MM.1S (cell line): ENCODE measurements at regions not wholly inside any gene's neighbourhood (a gene's known extent, or its start where the extent isn't known, plus 50 kb on each side); places are given as distances from the start of the nearest gene placed in this dataset.

Source experiments
- DNase-seq: peaks from one replicate; pipeline ENCODE4 v3.0.0-alpha.2; 2015
- H2AFZ ChIP-seq: fragments of 300-600 bp; sonication (generic); 2 replicates; pipeline ENCODE4 v1.6.0; 2016; ENCODE audit warnings: antibody characterized with exemption, low read length
- H3F3A ChIP-seq: fragments of 300-600 bp; sonication (generic); 2 replicates; pipeline ENCODE4 v1.6.1; 2016; ENCODE audit warnings: mild to moderate bottlenecking, antibody characterized with exemption, low read length, moderate library complexity, mixed read lengths; ENCODE audit not compliant: insufficient read depth
- H3K27ac ChIP-seq: fragments of 300-600 bp; sonication (generic); 2 replicates; pipeline ENCODE4 v1.5.1; 2016; ENCODE audit warnings: mild to moderate bottlenecking, low read length
- H3K27me3 ChIP-seq: fragments of 300-600 bp; sonication (generic); replicated peaks from 2 replicates; pipeline ENCODE4 v1.6.0; 2016; ENCODE audit warnings: low read length; ENCODE audit not compliant: insufficient read depth
- H3K36me3 ChIP-seq: fragments of 300-600 bp; sonication (generic); replicated peaks from 2 replicates; pipeline ENCODE4 v1.6.1; 2016; ENCODE audit warnings: mild to moderate bottlenecking, low read length, mixed read lengths; ENCODE audit not compliant: insufficient read depth
- H3K4me1 ChIP-seq: fragments of 300-600 bp; sonication (generic); 2 replicates; pipeline ENCODE4 v1.6.1; 2016; ENCODE audit warnings: low read length, mixed read lengths
- H3K4me2 ChIP-seq: fragments of 300-600 bp; sonication (generic); 2 replicates; pipeline ENCODE4 v1.6.0; 2016; ENCODE audit warnings: low read depth, low read length
- H3K4me3 ChIP-seq: fragments of 300-600 bp; sonication (generic); 2 replicates; pipeline ENCODE4 v1.5.1; 2016; ENCODE audit warnings: low read length, mixed read lengths
- H3K79me2 ChIP-seq: fragments of 300-600 bp; sonication (generic); 2 replicates; pipeline ENCODE4 v1.6.1; 2016; ENCODE audit warnings: mixed run types, low read length, mixed read lengths
- H3K9ac ChIP-seq: fragments of 300-600 bp; sonication (generic); 2 replicates; pipeline ENCODE4 v1.6.1; 2016; ENCODE audit warnings: low read length, mixed read lengths
- H3K9me2 ChIP-seq: fragments of 300-600 bp; sonication (generic); replicated peaks from 2 replicates; pipeline ENCODE4 v1.6.1; 2016; ENCODE audit warnings: mild to moderate bottlenecking, low read length, mixed read lengths; ENCODE audit not compliant: insufficient read depth
- H3K9me3 ChIP-seq: fragments of 300-600 bp; sonication (generic); replicated peaks from 2 replicates; pipeline ENCODE4 v1.6.1; 2016; ENCODE audit warnings: mild to moderate bottlenecking, low read length, mixed read lengths; ENCODE audit not compliant: insufficient read depth
- H4K20me1 ChIP-seq: fragments of 300-600 bp; sonication (generic); 2 replicates; pipeline ENCODE4 v1.6.1; 2016; ENCODE audit warnings: mild to moderate bottlenecking, low read length, moderate library complexity, mixed read lengths; ENCODE audit not compliant: insufficient read depth
- EZH2 ChIP-seq: fragments of 300-600 bp; sonication (generic); optimal IDR thresholded peaks from 2 replicates; pipeline ENCODE3; 2017; ENCODE audit warnings: low read depth, mild to moderate bottlenecking, antibody characterized with exemption, low read length, mixed read lengths
- EZH2phosphoT487 ChIP-seq: fragments of 300-600 bp; sonication (generic); IDR thresholded peaks from 2 replicates; pipeline ENCODE4 v1.6.1; 2018; ENCODE audit warnings: antibody characterized with exemption, low read length
- TF ChIP-seq, protein P1 (sequence below): fragments of 300-600 bp; sonication (generic); IDR thresholded peaks from 2 replicates; pipeline ENCODE4 v1.5.1; 2016; ENCODE audit warnings: antibody characterized with exemption, low read length, mixed read lengths

DNA sequence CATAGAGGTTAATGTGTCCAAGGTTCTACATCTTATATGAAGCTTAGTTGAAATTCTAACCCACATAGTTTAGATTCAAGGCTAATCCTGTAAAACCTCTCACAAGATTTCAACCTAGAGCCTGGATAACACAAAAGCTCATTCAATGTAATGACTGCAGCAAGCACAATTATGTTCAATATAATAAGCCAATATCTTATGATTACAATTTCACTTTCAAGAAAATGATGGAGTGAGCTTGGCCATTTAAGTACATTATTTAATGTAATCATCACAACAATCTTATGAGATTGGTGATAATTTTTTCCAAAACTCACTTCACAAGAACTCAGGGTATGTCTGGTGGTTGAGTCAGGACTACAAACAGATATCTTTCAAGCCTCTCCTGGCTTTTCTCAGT is 1140.8 kb upstream of the WWC1 start:
- no peaks in the 10 kb centered on the region for H3K36me3 ChIP-seq
- no peak overlapping the region for H2AFZ ChIP-seq
- H3K27ac ChIP-seq: no peak overlapping the region
- H3K4me1 ChIP-seq: no peaks in the 10 kb centered on the region
- H3K9ac ChIP-seq: no peak overlapping the region
- no peaks in the 10 kb centered on the region for H3K79me2 ChIP-seq
- H3K27me3 ChIP-seq: no peaks in the 10 kb centered on the region
- no peak for TF ChIP-seq EZH2phosphoT487
- TF ChIP-seq, protein P1, sequence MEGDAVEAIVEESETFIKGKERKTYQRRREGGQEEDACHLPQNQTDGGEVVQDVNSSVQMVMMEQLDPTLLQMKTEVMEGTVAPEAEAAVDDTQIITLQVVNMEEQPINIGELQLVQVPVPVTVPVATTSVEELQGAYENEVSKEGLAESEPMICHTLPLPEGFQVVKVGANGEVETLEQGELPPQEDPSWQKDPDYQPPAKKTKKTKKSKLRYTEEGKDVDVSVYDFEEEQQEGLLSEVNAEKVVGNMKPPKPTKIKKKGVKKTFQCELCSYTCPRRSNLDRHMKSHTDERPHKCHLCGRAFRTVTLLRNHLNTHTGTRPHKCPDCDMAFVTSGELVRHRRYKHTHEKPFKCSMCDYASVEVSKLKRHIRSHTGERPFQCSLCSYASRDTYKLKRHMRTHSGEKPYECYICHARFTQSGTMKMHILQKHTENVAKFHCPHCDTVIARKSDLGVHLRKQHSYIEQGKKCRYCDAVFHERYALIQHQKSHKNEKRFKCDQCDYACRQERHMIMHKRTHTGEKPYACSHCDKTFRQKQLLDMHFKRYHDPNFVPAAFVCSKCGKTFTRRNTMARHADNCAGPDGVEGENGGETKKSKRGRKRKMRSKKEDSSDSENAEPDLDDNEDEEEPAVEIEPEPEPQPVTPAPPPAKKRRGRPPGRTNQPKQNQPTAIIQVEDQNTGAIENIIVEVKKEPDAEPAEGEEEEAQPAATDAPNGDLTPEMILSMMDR: no peak
- no peak for TF ChIP-seq EZH2
- H3K4me3 ChIP-seq: no peak overlapping the region
- H3K9me3 ChIP-seq: no peaks in the 10 kb centered on the region
- no peaks in the 10 kb centered on the region for H3K9me2 ChIP-seq
- H3K4me2 ChIP-seq: no peak overlapping the region
- H4K20me1 ChIP-seq: no peaks in the 10 kb centered on the region
- no peaks in the 10 kb centered on the region for H3F3A ChIP-seq
- no peak for DNase-seq

DNA sequence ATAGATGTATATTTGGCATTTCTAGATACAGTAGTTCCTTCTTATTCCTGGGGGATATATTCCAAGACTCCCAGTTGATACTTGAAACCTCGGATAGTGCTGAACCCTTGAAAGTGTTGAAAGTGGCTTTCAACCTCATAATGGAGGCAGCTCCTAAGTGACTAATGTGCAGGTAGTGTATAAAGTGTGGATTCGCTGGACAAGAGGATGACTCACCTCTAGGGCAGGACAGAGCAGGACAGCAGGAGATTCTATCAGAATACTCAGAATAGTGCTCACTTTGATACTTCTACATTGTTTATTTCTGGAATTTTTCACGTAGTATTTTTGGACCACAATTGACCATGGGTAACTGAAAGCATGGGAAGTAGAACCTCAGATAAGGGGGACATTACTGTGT is 1138.9 kb upstream of the WWC1 start:
- Histone ChIP-seq H3K36me3 (no peaks in the 10 kb centered on the region), H4K20me1 (no peaks in the 10 kb centered on the region), H3K4me3 (no peak overlapping the region), H3K79me2 (no peaks in the 10 kb centered on the region), H3K9ac (no peak overlapping the region), H3F3A (no peaks in the 10 kb centered on the region), H3K27ac (no peak overlapping the region), H3K4me1 (no peaks in the 10 kb centered on the region), H3K27me3 (no peaks in the 10 kb centered on the region), H3K4me2 (no peak overlapping the region), H3K9me2 (no peaks in the 10 kb centered on the region), H2AFZ (no peak overlapping the region), H3K9me3 (no peaks in the 10 kb centered on the region)
- no peak for TF ChIP-seq EZH2
- no peak for TF ChIP-seq EZH2phosphoT487
- TF ChIP-seq, protein P1: no peak
- DNase-seq: no peak

DNA sequence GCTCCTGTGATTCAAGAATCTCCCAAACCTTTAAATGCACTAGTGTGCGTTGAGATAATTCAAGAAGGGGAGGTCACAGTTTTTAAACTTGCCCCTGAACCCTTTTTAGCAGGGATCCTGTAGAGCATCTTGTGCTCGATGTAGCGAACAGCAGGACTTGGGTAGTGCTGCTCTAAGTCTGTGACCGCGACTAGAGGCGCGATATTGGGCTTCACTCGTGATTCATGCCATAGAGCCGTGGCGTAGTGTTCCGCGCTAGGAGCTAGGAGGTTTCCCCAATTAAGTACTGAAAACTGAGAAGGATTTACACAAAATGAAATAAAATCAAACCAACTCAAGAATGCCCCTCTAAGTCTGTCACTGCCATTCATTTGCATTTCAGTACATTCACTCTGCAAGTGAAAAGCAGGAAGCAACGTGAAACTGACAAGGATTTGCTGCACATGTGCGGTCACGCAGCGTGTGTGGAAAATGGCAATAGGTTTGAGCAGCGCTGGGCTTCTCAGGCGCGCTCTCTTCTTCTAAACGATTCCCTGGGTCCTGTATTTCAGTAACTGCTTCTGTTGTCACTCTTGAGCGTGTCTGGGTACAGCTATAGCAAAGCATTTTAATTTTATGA is 1135.9 kb upstream of the WWC1 start:
- Histone ChIP-seq H3K4me2 (no peak overlapping the region), H3K36me3 (no peaks in the 10 kb centered on the region), H3K4me3 (no peak overlapping the region), H3K9me2 (no peaks in the 10 kb centered on the region), H3K79me2 (no peaks in the 10 kb centered on the region), H3K9ac (no peak overlapping the region), H3F3A (no peaks in the 10 kb centered on the region), H3K27ac (no peak overlapping the region), H4K20me1 (no peaks in the 10 kb centered on the region), H3K9me3 (no peaks in the 10 kb centered on the region), H2AFZ (no peak overlapping the region), H3K4me1 (no peaks in the 10 kb centered on the region), H3K27me3 (no peaks in the 10 kb centered on the region)
- TF ChIP-seq EZH2phosphoT487 (no peak), EZH2 (no peak)
- TF ChIP-seq, protein P1: no peak
- DNase-seq: no peak
